Caco-2 (cell line): ENCODE measurements at regions not wholly inside any gene's neighbourhood (a gene's known extent, or its start where the extent isn't known, plus 50 kb on each side); places are given as distances from the start of the nearest gene placed in this dataset.
A peak's percentile ranks its signal among the peaks of the same experiment; 100 is the strongest.

Source experiments
- BruUV-seq: library from RNA; stranded (reverse); fragments of 400-500 nt; replicated peaks from 2 replicates; lab custom pipeline; 2021; lab: Mats Ljungman, UMichigan
- CTCF ChIA-PET: fragments of 300-600 bp; sonication (Branson Sonifier 250); formaldehyde crosslinking; loops from one replicate; lab custom pipeline; 2022; ENCODE audit warnings: antibody characterized with exemption; lab: Charles Lee
- POLR2A ChIA-PET: fragments of 300-600 bp; sonication (Branson Sonifier 250); formaldehyde crosslinking; loops from one replicate; lab custom pipeline; 2022; ENCODE audit warnings: antibody characterized with exemption; lab: Charles Lee
- DNase-seq, 2 experiments: peaks; one replicate each; pipeline versions ENCODE4 v3.0.0 to v3.0.0-alpha.2; 2020 to 2022
- H3K27me3 ChIP-seq: replicated peaks from 2 replicates; pipeline ENCODE4 v1.6.0; 2011; ENCODE audit warnings: low read length; ENCODE audit not compliant: control insufficient read depth, insufficient read depth
- H3K36me3 ChIP-seq: 2 replicates; pipeline ENCODE4 v1.5.1; 2011; ENCODE audit warnings: low read length; ENCODE audit not compliant: control insufficient read depth, insufficient read depth
- H3K4me1 ChIP-seq: fragments of 250-450 bp; sonication (Bioruptor Pico); 2 replicates; pipeline ENCODE4 v1.5.1; 2020; ENCODE audit warnings: mild to moderate bottlenecking
- H3K4me3 ChIP-seq: 2 replicates; pipeline ENCODE4 v1.5.1; 2011; ENCODE audit warnings: low read depth, mild to moderate bottlenecking, control low read depth, low read length
- H3K9me3 ChIP-seq: fragments of 250-450 bp; sonication (Bioruptor Pico); 2 replicates; pipeline ENCODE4 v1.5.1; 2020; ENCODE audit warnings: mild to moderate bottlenecking, moderate library complexity
- H3K27ac Mint-ChIP-seq: one replicate; pipeline ENCODE4 v1.8.0; 2022; ENCODE audit warnings: mixed read lengths; ENCODE audit not compliant: unreplicated experiment
- H3K27me3 Mint-ChIP-seq: one replicate; pipeline ENCODE4 v1.8.0; 2022; ENCODE audit warnings: mixed read lengths; ENCODE audit not compliant: insufficient read depth, unreplicated experiment
- H3K36me3 Mint-ChIP-seq: one replicate; pipeline ENCODE4 v1.8.0; 2022; ENCODE audit warnings: mild to moderate bottlenecking, mixed read lengths; ENCODE audit not compliant: insufficient read depth, unreplicated experiment
- H3K4me1 Mint-ChIP-seq: one replicate; pipeline ENCODE4 v1.8.0; 2022; ENCODE audit warnings: low read depth, mixed read lengths; ENCODE audit not compliant: unreplicated experiment
- H3K4me3 Mint-ChIP-seq: one replicate; pipeline ENCODE4 v1.8.0; 2022; ENCODE audit warnings: mild to moderate bottlenecking, moderate library complexity, mixed read lengths; ENCODE audit not compliant: unreplicated experiment
- H3K9me3 Mint-ChIP-seq: one replicate; pipeline ENCODE4 v1.8.0; 2022; ENCODE audit warnings: mixed read lengths; ENCODE audit not compliant: unreplicated experiment
- CTCF ChIP-seq, 2 experiments: fragments of 200-600 bp in 1 of 2; IDR thresholded peaks; 1 replicate in 1 of 2; 2 replicates in 1 of 2; pipeline versions ENCODE4 v1.5.1 to v1.8.0; 2011 to 2022; ENCODE audit warnings: antibody characterized with exemption in 1 of 2, control low read depth in 1 of 2, inconsistent platforms in 1 of 2, low read depth in 1 of 2, low read length in 1 of 2, mild to moderate bottlenecking in 1 of 2, moderate library complexity in 1 of 2; ENCODE audit not compliant: insufficient read depth in 1 of 2, severe bottlenecking in 1 of 2, unreplicated experiment in 1 of 2
- intact Hi-C: fragments of 100-400 bp; cut with micrococcal nuclease; formaldehyde crosslinking; loops from one replicate; pipeline ENCODE4 v1.10.0; 2022; ENCODE audit not compliant: unreplicated experiment

DNA sequence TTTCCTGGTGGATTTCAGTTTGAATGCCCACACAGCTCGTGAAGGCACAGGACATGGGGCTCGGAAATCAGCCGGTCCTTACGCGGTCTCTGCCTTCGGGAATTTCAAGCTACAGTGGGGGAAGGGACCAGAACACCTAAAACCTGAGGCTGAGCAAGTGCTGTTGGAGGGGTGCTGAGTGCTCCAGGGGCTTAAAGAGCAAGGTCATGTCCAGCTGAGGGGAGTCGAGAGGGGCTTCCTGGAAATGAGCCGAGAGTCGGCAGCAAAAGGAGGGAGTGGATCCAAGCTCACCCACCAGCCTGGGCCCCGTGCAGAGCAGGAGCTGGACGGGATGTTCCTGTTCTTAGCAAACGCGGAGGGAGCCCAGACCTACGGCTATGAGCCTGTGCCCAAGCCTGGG lies 73.2 kb upstream of the RPL38 start:
- no peaks in the 10 kb centered on the region for H3K36me3 ChIP-seq
- no peaks in the 10 kb centered on the region for H3K4me1 ChIP-seq
- Mint-ChIP-seq H3K4me3 (no peak overlapping the region), H3K4me1 (no peaks in the 10 kb centered on the region), H3K27ac (no peak overlapping the region), H3K9me3 (no peaks in the 10 kb centered on the region), H3K36me3 (no peaks in the 10 kb centered on the region), H3K27me3 (peaks cover 20% of the 10 kb centered on the region)
- no TSS peak for BruUV-seq
- H3K27me3 ChIP-seq = peaks cover 2% of the 10 kb centered on the region; the same call in 1 of the 2 replicates
- ChIA-PET CTCF (no interaction called here), POLR2A (no interaction called here)
- TF ChIP-seq CTCF (IDR thresholded peaks at IDR 0.05; ENCODE audit: insufficient read depth in 1 of 2, low read depth in 1 of 2, low read length in 1 of 2, severe bottlenecking in 1 of 2, unreplicated experiment in 1 of 2) = no peak
- intact Hi-C loops = no loop called here
- peaks cover 3% of the 10 kb centered on the region; the same call in 1 of the 2 replicates for H3K9me3 ChIP-seq
- no peak overlapping the region for H3K4me3 ChIP-seq
- DNase-seq = peak in 1 of 2 experiments; percentile 12

DNA sequence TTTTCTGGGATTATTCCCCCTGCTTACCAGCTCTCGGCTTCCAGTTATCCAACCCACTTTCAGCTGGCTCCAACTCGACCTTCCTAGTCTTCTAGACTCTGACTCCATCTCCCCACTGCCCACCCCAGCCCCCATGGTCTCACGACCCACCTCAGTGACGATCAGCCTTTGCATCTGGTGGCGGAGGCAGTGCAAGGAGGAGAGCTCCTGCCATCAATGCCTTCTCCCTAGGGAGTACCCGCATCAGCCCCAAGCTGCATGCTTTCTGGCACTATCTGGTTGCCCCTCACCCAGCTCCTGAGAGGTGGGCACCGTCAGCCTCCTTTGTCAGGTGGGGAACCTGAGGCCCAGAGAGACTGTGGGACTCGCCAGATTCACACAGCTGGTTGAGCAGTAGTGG lies 72.6 kb upstream of the RPL38 start:
- CTCF ChIA-PET = no interaction called here
- H3K27me3 ChIP-seq = peaks cover 2% of the 10 kb centered on the region; the same call in 1 of the 2 replicates
- Mint-ChIP-seq H3K4me3 (no peak overlapping the region), H3K4me1 (no peaks in the 10 kb centered on the region), H3K27ac (no peak overlapping the region), H3K36me3 (no peaks in the 10 kb centered on the region), H3K9me3 (no peaks in the 10 kb centered on the region), H3K27me3 (peaks cover 20% of the 10 kb centered on the region)
- no peak overlapping the region for H3K4me3 ChIP-seq
- BruUV-seq = no TSS peak
- POLR2A ChIA-PET = no interaction called here
- peaks cover 3% of the 10 kb centered on the region; the same call in 1 of the 2 replicates for H3K9me3 ChIP-seq
- no peaks in the 10 kb centered on the region for H3K4me1 ChIP-seq
- DNase-seq = peak in 1 of 2 experiments; percentile 19
- no peak for TF ChIP-seq CTCF (IDR thresholded peaks at IDR 0.05; ENCODE audit: insufficient read depth in 1 of 2, low read depth in 1 of 2, low read length in 1 of 2, severe bottlenecking in 1 of 2, unreplicated experiment in 1 of 2)
- no peaks in the 10 kb centered on the region for H3K36me3 ChIP-seq
- intact Hi-C loops = no loop called here

- peaks cover 19% of the 10 kb centered on the region for H3K27me3 Mint-ChIP-seq
Observed at GRCh38 chr17:74132354-74132753, 71.1 kb upstream of the RPL38 start.

More at GRCh38 chr17:74132354-74132753, 71.1 kb upstream of the RPL38 start:
- Mint-ChIP-seq H3K27ac (no peak overlapping the region), H3K36me3 (no peaks in the 10 kb centered on the region), H3K4me1 (no peaks in the 10 kb centered on the region), H3K9me3 (no peaks in the 10 kb centered on the region), H3K4me3 (no peak overlapping the region)
- ChIA-PET POLR2A (no interaction called here), CTCF (no interaction called here)
- no peaks in the 10 kb centered on the region for H3K27me3 ChIP-seq
- intact Hi-C loops = no loop called here
- H3K4me3 ChIP-seq = no peak overlapping the region
- peaks cover 3% of the 10 kb centered on the region; the same call in 1 of the 2 replicates for H3K9me3 ChIP-seq
- DNase-seq = peak in 1 of 2 experiments; percentile 8
- no peaks in the 10 kb centered on the region for H3K36me3 ChIP-seq
- TF ChIP-seq CTCF (IDR thresholded peaks at IDR 0.05; ENCODE audit: insufficient read depth in 1 of 2, low read depth in 1 of 2, low read length in 1 of 2, severe bottlenecking in 1 of 2, unreplicated experiment in 1 of 2) = no peak
- no TSS peak for BruUV-seq
- no peaks in the 10 kb centered on the region for H3K4me1 ChIP-seq
